GM21825 (cell line): ENCODE measurements at regions not wholly inside any gene's neighbourhood (a gene's known extent, or its start where the extent isn't known, plus 50 kb on each side); places are given as distances from the start of the nearest gene placed in this dataset.

Experiments used
- ATAC-seq: cut with Tn5 transposase; IDR thresholded peaks from one replicate; pipeline ENCODE4 v1.9.1; 2021; ENCODE audit warnings: mild to moderate bottlenecking, moderate library complexity; ENCODE audit not compliant: unreplicated experiment

- no peak for ATAC-seq
Observed at GRCh38 chr12:77163074-77164038, 98.0 kb upstream of the E2F7 start.

GRCh38 chr12:77161944-77162343 is 96.6 kb upstream of the E2F7 start:
- ATAC-seq, result no peak

GRCh38 chr12:77160931-77161330 is 95.6 kb upstream of the E2F7 start:
- ATAC-seq, result no peak

- ATAC-seq, result no peak
Observed at GRCh38 chr12:77153706-77154105, 88.3 kb upstream of the E2F7 start.

- no peak for ATAC-seq
Observed at GRCh38 chr12:77152623-77153193, 87.3 kb upstream of the E2F7 start.

GRCh38 chr12:77151030-77151429 is 85.7 kb upstream of the E2F7 start:
- ATAC-seq, result no peak

GRCh38 chr12:77133566-77133965 is 68.2 kb upstream of the E2F7 start:
- ATAC-seq, result no peak

- ATAC-seq, result no peak
Observed at GRCh38 chr12:77131977-77132490, 66.7 kb upstream of the E2F7 start.

GRCh38 chr12:77130193-77130592 is 64.8 kb upstream of the E2F7 start:
- ATAC-seq, result no peak

- no peak for ATAC-seq
Observed at GRCh38 chr12:77124767-77125166, 59.4 kb upstream of the E2F7 start.

GRCh38 chr12:77122661-77123060 is 57.3 kb upstream of the E2F7 start:
- no peak for ATAC-seq

- ATAC-seq, result no peak
Observed at GRCh38 chr12:77122236-77122635, 56.9 kb upstream of the E2F7 start.

GRCh38 chr12:77120156-77121085 is 55.1 kb upstream of the E2F7 start:
- ATAC-seq, result no peak

GRCh38 chr12:77118696-77119095 is 53.3 kb upstream of the E2F7 start:
- ATAC-seq, result no peak

- no peak for ATAC-seq
Observed at GRCh38 chr12:77116277-77116676, 50.9 kb upstream of the E2F7 start.

GRCh38 chr12:77115471-77115870 is 50.1 kb upstream of the E2F7 start:
- ATAC-seq, result no peak
